ENCODE measurements at regions not wholly inside any gene's neighbourhood (a gene's known extent, or its start where the extent isn't known, plus 50 kb on each side); places are given as distances from the start of the nearest gene placed in this dataset.

GRCh38 chr9:129337336-129338140, 159.5 kb upstream of the IER5L start:
- ChIA-PET POLR2A (ENCODE audit: unreplicated experiment) (no interaction called here), CTCF (interaction anchor here (0.6 to 0.8 kb wide), 2 partner anchors 154 to 197 kb away, joined by 3 read pairs; no protein-coding TSS in a partner anchor)
- Histone ChIP-seq H2AFZ (no peak overlapping the region), H3K36me3 (ENCODE audit: low read depth) (no peaks in the 10 kb centered on the region), H3K4me3 (no peak overlapping the region), H3F3A (ENCODE audit: insufficient read depth, low read depth) (peaks cover 26% of the 10 kb centered on the region), H3K9me3 (ENCODE audit: insufficient read depth, low read depth) (no peaks in the 10 kb centered on the region), H3K9me2 (ENCODE audit: insufficient read depth) (no peaks in the 10 kb centered on the region), H3K27ac (no peak overlapping the region), H4K20me1 (ENCODE audit: insufficient read depth) (no peaks in the 10 kb centered on the region), H3K4me1 (replicated peaks; ENCODE audit: insufficient read depth) (peaks cover 33% of the 10 kb centered on the region), H3K27me3 (ENCODE audit: insufficient read depth, low read depth) (no peaks in the 10 kb centered on the region), H3K79me2 (ENCODE audit: low read depth) (no peaks in the 10 kb centered on the region), H3K4me2 (no peak overlapping the region)
- intact Hi-C loops (cut with micrococcal nuclease; ENCODE audit: unreplicated experiment): no loop called here
- no TSS peak for BruUV-seq (replicated peaks)
- TF ChIP-seq CTCF (conservative IDR thresholded peaks at IDR 0.05) (no peak), EZH2 (IDR thresholded peaks at IDR 0.05; ENCODE audit: low read depth) (no peak)
- DNase-seq: no peak

GRCh38 chr9:129336601-129337331, 158.7 kb upstream of the IER5L start:
- Histone ChIP-seq H2AFZ (no peak overlapping the region), H3K9me3 (ENCODE audit: insufficient read depth, low read depth) (no peaks in the 10 kb centered on the region), H3K4me2 (no peak overlapping the region), H3K4me1 (replicated peaks; ENCODE audit: insufficient read depth) (peaks cover 39% of the 10 kb centered on the region), H4K20me1 (ENCODE audit: insufficient read depth) (no peaks in the 10 kb centered on the region), H3K4me3 (no peak overlapping the region), H3K9me2 (ENCODE audit: insufficient read depth) (no peaks in the 10 kb centered on the region), H3K79me2 (ENCODE audit: low read depth) (no peaks in the 10 kb centered on the region), H3K27me3 (ENCODE audit: insufficient read depth, low read depth) (no peaks in the 10 kb centered on the region), H3F3A (ENCODE audit: insufficient read depth, low read depth) (peaks cover 34% of the 10 kb centered on the region), H3K36me3 (ENCODE audit: low read depth) (no peaks in the 10 kb centered on the region), H3K27ac (no peak overlapping the region)
- POLR2A ChIA-PET (ENCODE audit: unreplicated experiment): no interaction called here
- TF ChIP-seq EZH2 (IDR thresholded peaks at IDR 0.05; ENCODE audit: low read depth) (no peak), CTCF (conservative IDR thresholded peaks at IDR 0.05) (no peak)
- no TSS peak for BruUV-seq (replicated peaks)
- CTCF ChIA-PET: no interaction called here
- intact Hi-C loops (cut with micrococcal nuclease; ENCODE audit: unreplicated experiment): no loop called here
- DNase-seq: no peak

GRCh38 chr9:129336130-129336528, 158.1 kb upstream of the IER5L start:
- H3F3A ChIP-seq (ENCODE audit: insufficient read depth, low read depth): peaks cover 37% of the 10 kb centered on the region
- H3K27ac ChIP-seq: 0 out of 2 replicates have a peak overlapping the region, but pooled peaks have one; percentile 25
- H3K9me2 ChIP-seq (ENCODE audit: insufficient read depth): no peaks in the 10 kb centered on the region
- TF ChIP-seq CTCF (conservative IDR thresholded peaks at IDR 0.05) (no peak), EZH2 (IDR thresholded peaks at IDR 0.05; ENCODE audit: low read depth) (no peak)
- CTCF ChIA-PET: no interaction called here
- H3K27me3 ChIP-seq (ENCODE audit: insufficient read depth, low read depth): no peaks in the 10 kb centered on the region
- DNase-seq: no peak
- BruUV-seq (replicated peaks): no TSS peak
- no peak overlapping the region for H3K4me3 ChIP-seq
- intact Hi-C loops (cut with micrococcal nuclease; ENCODE audit: unreplicated experiment): no loop called here
- no peaks in the 10 kb centered on the region for H3K36me3 ChIP-seq (ENCODE audit: low read depth)
- no peak overlapping the region for H3K4me2 ChIP-seq
- H3K79me2 ChIP-seq (ENCODE audit: low read depth): no peaks in the 10 kb centered on the region
- POLR2A ChIA-PET (ENCODE audit: unreplicated experiment): interaction anchor here (0.6 kb wide), 1 partner anchor 172 kb away, joined by 20 read pairs; no protein-coding TSS in a partner anchor
- no peak overlapping the region for H2AFZ ChIP-seq
- peaks cover 45% of the 10 kb centered on the region for H3K4me1 ChIP-seq (replicated peaks; ENCODE audit: insufficient read depth)
- H3K9me3 ChIP-seq (ENCODE audit: insufficient read depth, low read depth): peaks cover 1% of the 10 kb centered on the region
- H4K20me1 ChIP-seq (ENCODE audit: insufficient read depth): no peaks in the 10 kb centered on the region
